GM23338 (cell line): ENCODE measurements at regions not wholly inside any gene's neighbourhood (a gene's known extent, or its start where the extent isn't known, plus 50 kb on each side); places are given as distances from the start of the nearest gene placed in this dataset.

Experiments used
- ATAC-seq: fragments of 200-7000 bp; cut with Tn5 transposase; 3 replicates; pipeline ENCODE4 v1.9.1; 2020
- DNase-seq: peaks from one replicate; pipeline ENCODE4 v3.0.0-alpha.2; 2015; ENCODE audit warnings: low spot score
- H2AFZ ChIP-seq: fragments of 200-600 bp; sonication (generic); 2 replicates; pipeline ENCODE4 v1.8.0; 2016; ENCODE audit warnings: antibody characterized with exemption, mild to moderate bottlenecking, moderate library complexity
- H3F3A ChIP-seq: fragments of 200-600 bp; sonication (generic); replicated peaks from 2 replicates; pipeline ENCODE4 v1.8.0; 2017; ENCODE audit warnings: antibody characterized with exemption, mixed run types, low read depth
- H3K27ac ChIP-seq: fragments of 200-600 bp; sonication (generic); 2 replicates; pipeline ENCODE4 v1.6.1; 2016; ENCODE audit warnings: low read depth
- H3K27me3 ChIP-seq: fragments of 200-600 bp; sonication (generic); 2 replicates; pipeline ENCODE4 v1.8.0; 2016; ENCODE audit warnings: mild to moderate bottlenecking, mixed run types, moderate library complexity; ENCODE audit not compliant: insufficient read depth
- H3K36me3 ChIP-seq: fragments of 200-600 bp; sonication (generic); 2 replicates; pipeline ENCODE4 v1.8.0; 2016; ENCODE audit warnings: mild to moderate bottlenecking; ENCODE audit not compliant: insufficient read depth
- H3K4me1 ChIP-seq: fragments of 200-600 bp; sonication (generic); 2 replicates; pipeline ENCODE4 v1.8.0; 2016; ENCODE audit warnings: mild to moderate bottlenecking, moderate library complexity; ENCODE audit not compliant: insufficient read depth
- H3K4me2 ChIP-seq: fragments of 200-600 bp; sonication (generic); 2 replicates; pipeline ENCODE4 v1.7.1; 2017; ENCODE audit warnings: mixed run types
- H3K4me3 ChIP-seq: fragments of 200-600 bp; sonication (generic); 2 replicates; pipeline ENCODE4 v1.6.1; 2016; ENCODE audit warnings: mixed run types
- H3K79me2 ChIP-seq: fragments of 200-600 bp; sonication (generic); replicated peaks from 2 replicates; pipeline ENCODE4 v1.8.0; 2017; ENCODE audit warnings: mild to moderate bottlenecking; ENCODE audit not compliant: insufficient read depth
- H3K9me2 ChIP-seq: fragments of 200-600 bp; sonication (generic); 2 replicates; pipeline ENCODE4 v1.8.0; 2017; ENCODE audit not compliant: insufficient read depth
- H4K20me1 ChIP-seq: fragments of 200-600 bp; sonication (generic); replicated peaks from 2 replicates; pipeline ENCODE4 v1.8.0; 2017; ENCODE audit warnings: mild to moderate bottlenecking; ENCODE audit not compliant: insufficient read depth
- H3K27ac Mint-ChIP-seq: 2 replicates; pipeline ENCODE4 v1.8.0; 2020; ENCODE audit warnings: inconsistent platforms, mild to moderate bottlenecking, moderate library complexity, mixed read lengths
- H3K27me3 Mint-ChIP-seq: 3 replicates; pipeline ENCODE4 v1.8.0; 2022; ENCODE audit warnings: low read depth, mild to moderate bottlenecking, moderate library complexity, mixed read lengths, inconsistent platforms; ENCODE audit not compliant: insufficient read depth, poor library complexity
- H3K36me3 Mint-ChIP-seq: 3 replicates; pipeline ENCODE4 v1.8.0; 2021; ENCODE audit warnings: low read depth, mild to moderate bottlenecking, inconsistent platforms, moderate library complexity, mixed read lengths
- H3K4me1 Mint-ChIP-seq: 3 replicates; pipeline ENCODE4 v1.8.0; 2020; ENCODE audit warnings: mild to moderate bottlenecking, inconsistent platforms, mixed read lengths
- H3K4me3 Mint-ChIP-seq: 3 replicates; pipeline ENCODE4 v1.8.0; 2021; ENCODE audit warnings: moderate library complexity, mild to moderate bottlenecking, inconsistent platforms, mixed read lengths
- H3K9me3 Mint-ChIP-seq: 3 replicates; pipeline ENCODE4 v1.8.0; 2020; ENCODE audit warnings: moderate library complexity, mild to moderate bottlenecking, inconsistent platforms, mixed read lengths
- EZH2phosphoT487 ChIP-seq: fragments of 200-600 bp; sonication (generic); IDR thresholded peaks from one replicate; pipeline ENCODE4 v1.8.1; 2018; ENCODE audit warnings: antibody characterized with exemption; ENCODE audit not compliant: unreplicated experiment
- NANOG ChIP-seq: IDR thresholded peaks from 2 replicates; pipeline ENCODE4 v1.6.1; 2016; ENCODE audit warnings: antibody characterized with exemption, borderline replicate concordance
- ZNF331 ChIP-seq: fragments of 250-450 bp; sonication (Bioruptor Pico); IDR thresholded peaks from 2 replicates; pipeline ENCODE4 v1.5.0; 2020; ENCODE audit warnings: low read depth, mild to moderate bottlenecking, moderate library complexity
- TF ChIP-seq, protein P1 (sequence below): IDR thresholded peaks from one replicate; pipeline ENCODE4 v1.6.1; 2018; ENCODE audit warnings: antibody characterized with exemption; ENCODE audit not compliant: unreplicated experiment
- TF ChIP-seq, protein P2 (sequence below), 2 experiments: fragments of 200-600 bp in 1 of 2; sonication (generic) in 1 of 2; conservative IDR thresholded peaks; 2 replicates each; pipeline versions ENCODE4 v1.5.1 to v1.6.1; 2016 to 2017; ENCODE audit warnings: antibody characterized with exemption in 2 of 2, low read depth in 2 of 2, mild to moderate bottlenecking in 2 of 2, moderate library complexity in 1 of 2

DNA sequence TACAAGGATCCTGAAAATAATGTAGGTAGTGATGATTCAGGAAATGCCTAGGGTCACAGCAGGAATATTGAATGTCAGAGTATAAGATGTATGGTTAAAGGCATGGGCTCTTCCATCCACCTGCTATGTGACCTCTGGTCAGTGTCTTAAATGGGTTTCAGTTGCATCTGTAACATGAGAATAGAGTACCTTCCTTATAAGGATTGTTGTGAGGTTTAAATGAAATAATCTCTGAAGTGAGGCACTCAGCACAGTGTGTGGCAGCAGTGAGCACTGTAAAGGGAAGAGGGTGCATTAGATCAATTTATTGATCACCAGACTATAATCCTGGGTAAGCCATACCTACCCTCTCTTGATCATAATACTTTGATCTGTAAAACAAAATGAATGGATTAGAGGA lies 319.1 kb downstream of the SLC4A3 start:
- Histone ChIP-seq H3K79me2 (no peaks in the 10 kb centered on the region), H3K4me1 (no peaks in the 10 kb centered on the region), H3K4me2 (no peak overlapping the region), H3K9me2 (no peaks in the 10 kb centered on the region), H3K27me3 (no peaks in the 10 kb centered on the region), H3K4me3 (no peak overlapping the region), H3F3A (no peaks in the 10 kb centered on the region), H3K36me3 (no peaks in the 10 kb centered on the region), H4K20me1 (no peaks in the 10 kb centered on the region), H2AFZ (no peak overlapping the region), H3K27ac (no peak overlapping the region)
- TF ChIP-seq ZNF331 (CRISPR knock-in tag): no peak
- TF ChIP-seq EZH2phosphoT487: no peak
- TF ChIP-seq, protein P1, sequence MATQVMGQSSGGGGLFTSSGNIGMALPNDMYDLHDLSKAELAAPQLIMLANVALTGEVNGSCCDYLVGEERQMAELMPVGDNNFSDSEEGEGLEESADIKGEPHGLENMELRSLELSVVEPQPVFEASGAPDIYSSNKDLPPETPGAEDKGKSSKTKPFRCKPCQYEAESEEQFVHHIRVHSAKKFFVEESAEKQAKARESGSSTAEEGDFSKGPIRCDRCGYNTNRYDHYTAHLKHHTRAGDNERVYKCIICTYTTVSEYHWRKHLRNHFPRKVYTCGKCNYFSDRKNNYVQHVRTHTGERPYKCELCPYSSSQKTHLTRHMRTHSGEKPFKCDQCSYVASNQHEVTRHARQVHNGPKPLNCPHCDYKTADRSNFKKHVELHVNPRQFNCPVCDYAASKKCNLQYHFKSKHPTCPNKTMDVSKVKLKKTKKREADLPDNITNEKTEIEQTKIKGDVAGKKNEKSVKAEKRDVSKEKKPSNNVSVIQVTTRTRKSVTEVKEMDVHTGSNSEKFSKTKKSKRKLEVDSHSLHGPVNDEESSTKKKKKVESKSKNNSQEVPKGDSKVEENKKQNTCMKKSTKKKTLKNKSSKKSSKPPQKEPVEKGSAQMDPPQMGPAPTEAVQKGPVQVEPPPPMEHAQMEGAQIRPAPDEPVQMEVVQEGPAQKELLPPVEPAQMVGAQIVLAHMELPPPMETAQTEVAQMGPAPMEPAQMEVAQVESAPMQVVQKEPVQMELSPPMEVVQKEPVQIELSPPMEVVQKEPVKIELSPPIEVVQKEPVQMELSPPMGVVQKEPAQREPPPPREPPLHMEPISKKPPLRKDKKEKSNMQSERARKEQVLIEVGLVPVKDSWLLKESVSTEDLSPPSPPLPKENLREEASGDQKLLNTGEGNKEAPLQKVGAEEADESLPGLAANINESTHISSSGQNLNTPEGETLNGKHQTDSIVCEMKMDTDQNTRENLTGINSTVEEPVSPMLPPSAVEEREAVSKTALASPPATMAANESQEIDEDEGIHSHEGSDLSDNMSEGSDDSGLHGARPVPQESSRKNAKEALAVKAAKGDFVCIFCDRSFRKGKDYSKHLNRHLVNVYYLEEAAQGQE: no peak
- TF ChIP-seq, protein P2, sequence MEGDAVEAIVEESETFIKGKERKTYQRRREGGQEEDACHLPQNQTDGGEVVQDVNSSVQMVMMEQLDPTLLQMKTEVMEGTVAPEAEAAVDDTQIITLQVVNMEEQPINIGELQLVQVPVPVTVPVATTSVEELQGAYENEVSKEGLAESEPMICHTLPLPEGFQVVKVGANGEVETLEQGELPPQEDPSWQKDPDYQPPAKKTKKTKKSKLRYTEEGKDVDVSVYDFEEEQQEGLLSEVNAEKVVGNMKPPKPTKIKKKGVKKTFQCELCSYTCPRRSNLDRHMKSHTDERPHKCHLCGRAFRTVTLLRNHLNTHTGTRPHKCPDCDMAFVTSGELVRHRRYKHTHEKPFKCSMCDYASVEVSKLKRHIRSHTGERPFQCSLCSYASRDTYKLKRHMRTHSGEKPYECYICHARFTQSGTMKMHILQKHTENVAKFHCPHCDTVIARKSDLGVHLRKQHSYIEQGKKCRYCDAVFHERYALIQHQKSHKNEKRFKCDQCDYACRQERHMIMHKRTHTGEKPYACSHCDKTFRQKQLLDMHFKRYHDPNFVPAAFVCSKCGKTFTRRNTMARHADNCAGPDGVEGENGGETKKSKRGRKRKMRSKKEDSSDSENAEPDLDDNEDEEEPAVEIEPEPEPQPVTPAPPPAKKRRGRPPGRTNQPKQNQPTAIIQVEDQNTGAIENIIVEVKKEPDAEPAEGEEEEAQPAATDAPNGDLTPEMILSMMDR (conservative IDR thresholded peaks at IDR 0.05; ENCODE audit: low read depth in 2 of 2): peak; percentile 17 to 47; a peak in 3 of 4 replicates
- no peaks in the 10 kb centered on the region for H3K9me3 Mint-ChIP-seq
- H3K4me3 Mint-ChIP-seq: no peak overlapping the region
- H3K36me3 Mint-ChIP-seq: no peaks in the 10 kb centered on the region
- no peaks in the 10 kb centered on the region for H3K27me3 Mint-ChIP-seq
- peak; percentile 24 for DNase-seq
- ATAC-seq: peak; percentile 70
- no peak overlapping the region for H3K27ac Mint-ChIP-seq
- H3K4me1 Mint-ChIP-seq: peaks cover 3% of the 10 kb centered on the region; the same call in 2 of the 3 replicates

DNA sequence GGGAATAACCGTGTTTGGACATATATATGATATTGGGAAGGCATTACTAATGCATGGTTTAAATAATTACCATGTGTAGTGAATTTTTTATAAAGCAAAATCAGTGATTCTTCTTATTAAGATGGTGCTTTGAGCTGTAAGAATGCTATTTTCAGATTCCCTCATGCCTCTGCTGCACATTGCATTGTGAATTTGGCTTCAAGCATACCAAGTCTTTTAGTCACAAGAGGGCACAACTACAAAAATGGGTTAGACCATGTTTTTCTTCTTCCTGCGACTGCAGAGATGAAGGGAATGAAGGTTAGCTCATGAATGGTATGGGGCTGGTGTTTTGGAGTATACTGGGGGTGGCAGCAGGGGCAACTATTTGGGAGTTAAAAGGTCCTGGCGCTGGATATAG lies 320.1 kb downstream of the SLC4A3 start:
- no peaks in the 10 kb centered on the region for H4K20me1 ChIP-seq
- H3K4me3 ChIP-seq: no peak overlapping the region
- H3K9me2 ChIP-seq: no peaks in the 10 kb centered on the region
- no peak overlapping the region for H3K4me2 ChIP-seq
- H3K4me1 Mint-ChIP-seq: peaks cover 3% of the 10 kb centered on the region; the same call in 2 of the 3 replicates
- H3K36me3 ChIP-seq: no peaks in the 10 kb centered on the region
- no peak overlapping the region for H2AFZ ChIP-seq
- no peak overlapping the region for H3K4me3 Mint-ChIP-seq
- no peak for TF ChIP-seq NANOG
- no peak for TF ChIP-seq ZNF331 (CRISPR knock-in tag)
- TF ChIP-seq, protein P1: no peak
- H3K27me3 Mint-ChIP-seq: no peaks in the 10 kb centered on the region
- H3K27ac Mint-ChIP-seq: no peak overlapping the region
- no peaks in the 10 kb centered on the region for H3F3A ChIP-seq
- no peaks in the 10 kb centered on the region for H3K27me3 ChIP-seq
- H3K9me3 Mint-ChIP-seq: no peaks in the 10 kb centered on the region
- no peaks in the 10 kb centered on the region for H3K4me1 ChIP-seq
- no peak overlapping the region for H3K27ac ChIP-seq
- no peaks in the 10 kb centered on the region for H3K36me3 Mint-ChIP-seq
- H3K79me2 ChIP-seq: no peaks in the 10 kb centered on the region
- DNase-seq (no peak), ATAC-seq (no peak)
